GM10248 (cell line): ENCODE measurements at regions not wholly inside any gene's neighbourhood (a gene's known extent, or its start where the extent isn't known, plus 50 kb on each side); places are given as distances from the start of the nearest gene placed in this dataset.

Experiments used
- CTCF ChIA-PET: fragments of 300-600 bp; sonication (Branson Sonifier 250); formaldehyde crosslinking; extraction: SDS; loops from one replicate; lab custom pipeline; 2021; ENCODE audit warnings: antibody characterized with exemption; lab: Yijun Ruan, JAX
- POLR2A ChIA-PET: fragments of 350-650 bp; sonication (Branson Sonifier 250); formaldehyde crosslinking; extraction: SDS; loops from one replicate; lab custom pipeline; 2020; ENCODE audit warnings: antibody characterized with exemption; lab: Yijun Ruan, JAX
- DNase-seq: peaks from one replicate; pipeline ENCODE4 v3.0.0; 2012; ENCODE audit errors: extremely low spot score
- TF ChIP-seq, protein P1 (sequence below): IDR thresholded peaks from 2 replicates; pipeline ENCODE4 v1.5.1; 2012; ENCODE audit warnings: mild to moderate bottlenecking, low read depth; ENCODE audit errors: extremely low read depth, missing control alignments, control extremely low read depth

DNA sequence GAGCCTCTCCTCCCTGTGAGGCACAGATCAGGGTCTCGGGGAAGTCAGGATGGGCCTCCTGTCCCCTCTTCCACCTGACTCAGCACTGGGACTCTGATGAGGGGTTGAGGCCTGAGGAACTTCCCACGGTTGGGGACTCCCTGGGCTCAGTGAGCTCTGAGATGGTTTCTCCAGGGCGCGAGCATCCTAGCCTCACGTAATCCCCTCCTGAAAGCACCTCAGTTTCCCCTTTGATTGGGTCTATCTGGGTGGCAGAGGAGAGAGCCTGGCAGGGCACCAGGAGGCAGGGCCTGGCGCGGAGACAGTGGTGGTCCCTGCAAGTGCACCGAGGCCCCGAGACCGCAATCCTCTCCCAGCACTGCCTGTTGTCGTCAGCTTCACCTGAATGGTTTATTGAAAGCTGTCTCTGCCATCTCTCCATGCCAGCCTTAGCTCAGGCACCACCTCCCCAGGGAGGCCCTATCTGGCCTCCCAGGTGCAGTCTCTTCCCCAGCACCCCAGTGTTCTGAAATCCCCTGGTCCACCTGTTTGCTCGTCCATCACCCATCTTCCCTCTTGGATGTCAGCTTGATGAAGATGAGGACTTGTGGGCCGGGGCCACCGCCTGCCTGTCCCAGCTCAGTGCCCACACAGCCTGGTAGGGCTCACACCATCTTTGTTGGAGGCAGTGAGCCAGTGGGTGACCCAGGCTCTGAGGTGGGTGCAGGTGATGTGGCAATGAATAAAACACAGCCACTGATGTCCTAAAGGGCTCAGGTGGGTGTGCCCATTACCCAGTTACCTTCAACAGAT lies 52.2 kb upstream of the PCSK6 start:
- POLR2A ChIA-PET: no interaction called here
- TF ChIP-seq, protein P1, sequence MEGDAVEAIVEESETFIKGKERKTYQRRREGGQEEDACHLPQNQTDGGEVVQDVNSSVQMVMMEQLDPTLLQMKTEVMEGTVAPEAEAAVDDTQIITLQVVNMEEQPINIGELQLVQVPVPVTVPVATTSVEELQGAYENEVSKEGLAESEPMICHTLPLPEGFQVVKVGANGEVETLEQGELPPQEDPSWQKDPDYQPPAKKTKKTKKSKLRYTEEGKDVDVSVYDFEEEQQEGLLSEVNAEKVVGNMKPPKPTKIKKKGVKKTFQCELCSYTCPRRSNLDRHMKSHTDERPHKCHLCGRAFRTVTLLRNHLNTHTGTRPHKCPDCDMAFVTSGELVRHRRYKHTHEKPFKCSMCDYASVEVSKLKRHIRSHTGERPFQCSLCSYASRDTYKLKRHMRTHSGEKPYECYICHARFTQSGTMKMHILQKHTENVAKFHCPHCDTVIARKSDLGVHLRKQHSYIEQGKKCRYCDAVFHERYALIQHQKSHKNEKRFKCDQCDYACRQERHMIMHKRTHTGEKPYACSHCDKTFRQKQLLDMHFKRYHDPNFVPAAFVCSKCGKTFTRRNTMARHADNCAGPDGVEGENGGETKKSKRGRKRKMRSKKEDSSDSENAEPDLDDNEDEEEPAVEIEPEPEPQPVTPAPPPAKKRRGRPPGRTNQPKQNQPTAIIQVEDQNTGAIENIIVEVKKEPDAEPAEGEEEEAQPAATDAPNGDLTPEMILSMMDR: no peak
- CTCF ChIA-PET: interaction anchor here (1.0 kb wide), 1 partner anchor 100 kb away, joined by 3 read pairs; no protein-coding TSS in a partner anchor
- no peak for DNase-seq

- TF ChIP-seq, protein P1: no peak
- DNase-seq: no peak
- CTCF ChIA-PET: interaction anchor here (1.0 kb wide), 1 partner anchor 101 kb away, joined by 3 read pairs; no protein-coding TSS in a partner anchor
- POLR2A ChIA-PET: no interaction called here
Observed at GRCh38 chr15:101540480-101541239, 51.2 kb upstream of the PCSK6 start.

- TF ChIP-seq, protein P1: no peak
- CTCF ChIA-PET: no interaction called here
- no peak for DNase-seq
- POLR2A ChIA-PET: no interaction called here
Observed at GRCh38 chr15:101539930-101540329, 50.4 kb upstream of the PCSK6 start.

DNA sequence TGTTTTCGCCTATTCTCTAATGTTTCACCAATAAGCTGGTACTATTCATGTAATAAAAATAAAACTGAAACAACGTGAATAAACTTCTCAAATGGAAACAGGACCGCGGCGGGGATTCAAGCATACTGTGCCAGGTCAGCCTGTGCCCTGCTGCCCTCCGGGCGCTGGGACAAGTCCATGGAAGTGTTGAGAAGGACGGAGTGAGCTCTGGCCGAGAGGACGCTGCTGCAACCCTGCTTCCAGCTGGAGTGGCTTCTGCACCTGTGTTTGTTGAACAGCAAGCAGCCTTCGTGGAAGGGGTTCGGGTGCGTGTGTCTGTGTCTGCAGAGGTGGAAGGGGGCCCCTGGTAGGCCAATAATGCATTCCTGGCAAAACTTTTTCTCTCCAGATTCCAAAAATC lies 50.0 kb upstream of the PCSK6 start:
- ChIA-PET POLR2A (no interaction called here), CTCF (no interaction called here)
- no peak for DNase-seq
- TF ChIP-seq, protein P1: no peak
